Loucy (cell line): ENCODE measurements at regions not wholly inside any gene's neighbourhood (a gene's known extent, or its start where the extent isn't known, plus 50 kb on each side); places are given as distances from the start of the nearest gene placed in this dataset.

Source experiments
- CTCF ChIP-seq: fragments of 200-600 bp; sonication (generic); conservative IDR thresholded peaks from 2 replicates; pipeline ENCODE4 v1.5.1; 2014; ENCODE audit warnings: mild to moderate bottlenecking, antibody characterized with exemption, low read length
- EZH2phosphoT487 ChIP-seq: fragments of 200-600 bp; IDR thresholded peaks from 2 replicates; pipeline ENCODE4 v1.6.1; 2018; ENCODE audit warnings: antibody characterized with exemption, mild to moderate bottlenecking, moderate library complexity, borderline replicate concordance

GRCh38 chr1:199084293-199084692 is 445.5 kb downstream of the PTPRC start:
- TF ChIP-seq EZH2phosphoT487 (no peak), CTCF (no peak)
